ENCODE measurements at regions not wholly inside any gene's neighbourhood (a gene's known extent, or its start where the extent isn't known, plus 50 kb on each side); places are given as distances from the start of the nearest gene placed in this dataset.

- no peaks in the 10 kb centered on the region for H3K36me3 ChIP-seq
- no peak for DNase-seq
- no peak for TF ChIP-seq POLR2A (IDR thresholded peaks at IDR 0.05)
- no peak for TF ChIP-seq CTCF (IDR thresholded peaks at IDR 0.05)
- intact Hi-C loops (cut with DNase I) = no loop called here
- no peaks in the 10 kb centered on the region for H3K9me3 ChIP-seq
- no peak overlapping the region for H3K4me3 ChIP-seq (replicated peaks in 1 of 3)
- 85 to 92% methylated on average over 2 of the region's 2 CpGs for WGBS, 2 donors
- H3K27me3 ChIP-seq = no peaks in the 10 kb centered on the region
- H3K27ac ChIP-seq = no peak overlapping the region
- H3K4me1 ChIP-seq = peaks cover 16 to 33% of the 10 kb centered on the region in 2 donors
Measured at GRCh38 chr15:61746589-61746988, 313.7 kb downstream of the VPS13C start.

DNA sequence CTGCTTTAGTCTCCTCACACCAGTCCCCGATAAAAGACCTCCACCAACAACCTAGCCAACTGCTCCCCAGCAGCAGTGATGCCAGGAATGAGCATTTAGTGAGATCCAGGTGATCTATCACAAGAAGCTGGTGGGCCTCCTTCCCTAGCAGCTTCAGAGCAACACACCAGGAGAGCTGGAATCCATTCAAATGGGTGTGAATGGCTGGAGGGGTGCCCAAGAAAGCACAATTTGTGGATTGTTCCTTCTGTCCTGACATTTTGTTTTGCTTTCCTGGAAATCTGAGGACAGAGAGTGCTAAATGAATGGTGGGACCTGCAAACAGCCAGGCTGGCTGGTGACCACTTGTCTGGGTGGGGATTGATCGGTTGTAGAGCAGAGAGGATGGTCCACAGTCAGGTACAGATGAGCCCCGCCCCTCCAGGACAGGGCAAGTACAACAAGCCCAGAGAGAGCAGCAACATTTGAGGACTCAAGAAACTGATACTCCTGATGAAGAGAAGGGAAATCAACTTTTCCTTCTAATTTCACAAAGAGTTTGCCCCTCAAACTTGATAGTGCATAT lies 316.8 kb downstream of the VPS13C start:
- no peak for TF ChIP-seq CTCF (IDR thresholded peaks at IDR 0.05)
- no peak for TF ChIP-seq POLR2A (IDR thresholded peaks at IDR 0.05)
- H3K4me1 ChIP-seq = peaks cover 0 to 9% of the 10 kb centered on the region in 2 donors
- H3K9me3 ChIP-seq = no peaks in the 10 kb centered on the region
- peak; percentile 46 to 51 for DNase-seq
- no peak overlapping the region for H3K27ac ChIP-seq
- intact Hi-C loops (cut with DNase I) = no loop called here
- no peak overlapping the region for H3K4me3 ChIP-seq (replicated peaks in 1 of 3)
- H3K27me3 ChIP-seq = no peaks in the 10 kb centered on the region
- 71 to 72% methylated on average over 3 of the region's 3 CpGs for WGBS, 2 donors
- H3K36me3 ChIP-seq = no peaks in the 10 kb centered on the region

- intact Hi-C loops (cut with DNase I) = no loop called here
- H3K4me1 ChIP-seq = peaks cover 0 to 9% of the 10 kb centered on the region in 2 donors
- no peaks in the 10 kb centered on the region for H3K9me3 ChIP-seq
- H3K36me3 ChIP-seq = no peaks in the 10 kb centered on the region
- H3K27me3 ChIP-seq = no peaks in the 10 kb centered on the region
- TF ChIP-seq CTCF (IDR thresholded peaks at IDR 0.05) (no peak), POLR2A (IDR thresholded peaks at IDR 0.05) (no peak)
- no peak for DNase-seq
- no peak overlapping the region for H3K4me3 ChIP-seq (replicated peaks in 1 of 3)
- H3K27ac ChIP-seq = no peak overlapping the region
Measured at GRCh38 chr15:61742591-61742990, 317.7 kb downstream of the VPS13C start.

DNA sequence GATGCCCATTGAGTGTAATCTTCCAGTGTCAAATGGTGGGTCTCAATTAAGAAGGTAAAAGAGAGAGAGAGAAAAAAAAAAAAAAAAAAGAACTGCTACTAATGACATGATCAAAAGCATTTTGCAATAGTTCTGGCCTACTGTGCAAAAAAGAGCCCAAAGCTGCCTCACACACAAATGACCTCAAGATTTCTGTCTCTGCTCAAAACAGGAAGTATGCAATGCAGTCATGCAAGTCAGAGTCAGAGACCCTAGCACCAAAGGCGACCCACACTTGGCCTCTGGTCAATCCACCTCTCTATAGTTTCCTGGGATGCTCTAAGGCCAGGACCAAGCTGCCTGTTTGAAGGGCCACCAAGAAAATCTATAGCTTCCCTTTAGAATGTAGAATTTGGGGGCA lies 323.5 kb downstream of the VPS13C start:
- 67 to 73% methylated on average over 1 of the region's 1 CpG for WGBS, 2 donors
- intact Hi-C loops (cut with DNase I) = no loop called here
- no peaks in the 10 kb centered on the region for H3K36me3 ChIP-seq
- TF ChIP-seq CTCF (IDR thresholded peaks at IDR 0.05) (no peak), POLR2A (IDR thresholded peaks at IDR 0.05) (no peak)
- no peak for DNase-seq
- no peak overlapping the region for H3K27ac ChIP-seq
- no peaks in the 10 kb centered on the region for H3K27me3 ChIP-seq
- H3K4me1 ChIP-seq = peaks cover 0 to 16% of the 10 kb centered on the region in 2 donors
- no peak overlapping the region for H3K4me3 ChIP-seq (replicated peaks in 1 of 3)
- H3K9me3 ChIP-seq = no peaks in the 10 kb centered on the region

DNA sequence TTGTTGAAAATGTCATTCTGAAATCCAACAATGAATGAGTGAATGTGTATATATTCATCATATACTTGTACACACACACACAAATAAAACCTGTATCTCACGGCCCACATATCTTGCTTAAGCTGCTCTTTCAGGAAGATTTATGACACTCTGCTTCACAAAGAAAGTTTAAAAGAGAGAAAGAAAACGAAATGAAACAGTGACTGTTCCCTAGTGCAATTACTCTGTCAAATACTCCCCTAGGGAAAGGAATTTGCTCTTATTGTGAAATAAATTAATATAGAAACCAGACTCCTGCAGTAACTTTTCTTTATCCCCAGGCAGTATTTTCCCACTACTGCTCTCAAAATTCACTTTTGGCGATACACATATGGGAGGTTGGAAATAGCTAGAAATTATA lies 329.1 kb downstream of the VPS13C start:
- DNase-seq = no peak

More for the DNA sequence above, 329.1 kb downstream of the VPS13C start:
- Histone ChIP-seq H3K36me3 (no peaks in the 10 kb centered on the region), H3K4me3 (replicated peaks in 1 of 3) (no peak overlapping the region), H3K4me1 (peaks cover 5 to 21% of the 10 kb centered on the region in 2 donors), H3K27me3 (no peaks in the 10 kb centered on the region), H3K9me3 (no peaks in the 10 kb centered on the region), H3K27ac (no peak overlapping the region)
- intact Hi-C loops (cut with DNase I) = no loop called here
- TF ChIP-seq POLR2A (IDR thresholded peaks at IDR 0.05) (no peak), CTCF (IDR thresholded peaks at IDR 0.05) (no peak)
- 73 to 80% methylated on average over 3 of the region's 3 CpGs for WGBS, 2 donors
